ENCODE measurements at regions not wholly inside any gene's neighbourhood (a gene's known extent, or its start where the extent isn't known, plus 50 kb on each side); places are given as distances from the start of the nearest gene placed in this dataset.

DNA sequence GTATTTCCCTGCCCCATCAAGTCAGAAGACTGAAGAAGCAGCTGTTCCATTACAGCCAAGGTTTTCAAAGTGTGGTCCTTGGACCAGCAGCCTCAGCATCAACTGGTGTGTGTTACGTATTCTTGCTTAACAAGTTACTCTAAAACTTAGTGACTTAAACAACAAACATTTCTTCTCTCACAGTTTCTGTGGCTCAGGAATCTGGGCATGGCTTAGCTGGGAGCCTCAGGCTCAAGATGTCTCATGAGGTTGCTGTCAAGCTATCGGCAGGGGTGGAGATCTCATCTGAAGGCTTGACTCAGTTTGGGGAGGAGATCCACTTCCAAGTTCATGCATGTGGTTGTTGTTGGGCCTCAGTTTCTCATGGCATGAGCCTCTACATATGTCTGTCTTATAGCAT is 174.5 kb downstream of the KTN1 start:
- 100% methylated on average over 2 of the region's 2 CpGs; no CpG with 5 or more reads in 1 of the 2 donors for WGBS, 2 donors (ENCODE audit: low coverage in 1 of 2)
- H3K4me1 ChIP-seq, result peaks cover 0 to 10% (median 6%) of the 10 kb centered on the region in 4 donors
- no peaks in the 10 kb centered on the region for H3K9me3 ChIP-seq
- DNase-seq, result no peak
- TF ChIP-seq POLR2AphosphoS5 (IDR thresholded peaks at IDR 0.05), result no peak
- TF ChIP-seq, protein P1, sequence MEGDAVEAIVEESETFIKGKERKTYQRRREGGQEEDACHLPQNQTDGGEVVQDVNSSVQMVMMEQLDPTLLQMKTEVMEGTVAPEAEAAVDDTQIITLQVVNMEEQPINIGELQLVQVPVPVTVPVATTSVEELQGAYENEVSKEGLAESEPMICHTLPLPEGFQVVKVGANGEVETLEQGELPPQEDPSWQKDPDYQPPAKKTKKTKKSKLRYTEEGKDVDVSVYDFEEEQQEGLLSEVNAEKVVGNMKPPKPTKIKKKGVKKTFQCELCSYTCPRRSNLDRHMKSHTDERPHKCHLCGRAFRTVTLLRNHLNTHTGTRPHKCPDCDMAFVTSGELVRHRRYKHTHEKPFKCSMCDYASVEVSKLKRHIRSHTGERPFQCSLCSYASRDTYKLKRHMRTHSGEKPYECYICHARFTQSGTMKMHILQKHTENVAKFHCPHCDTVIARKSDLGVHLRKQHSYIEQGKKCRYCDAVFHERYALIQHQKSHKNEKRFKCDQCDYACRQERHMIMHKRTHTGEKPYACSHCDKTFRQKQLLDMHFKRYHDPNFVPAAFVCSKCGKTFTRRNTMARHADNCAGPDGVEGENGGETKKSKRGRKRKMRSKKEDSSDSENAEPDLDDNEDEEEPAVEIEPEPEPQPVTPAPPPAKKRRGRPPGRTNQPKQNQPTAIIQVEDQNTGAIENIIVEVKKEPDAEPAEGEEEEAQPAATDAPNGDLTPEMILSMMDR (IDR thresholded peaks at IDR 0.05), result no peak
- no peak for TF ChIP-seq POLR2A (IDR thresholded peaks at IDR 0.05)
- TF ChIP-seq EP300 (IDR thresholded peaks at IDR 0.05; ENCODE audit: low read depth), result no peak
- in situ Hi-C loops (cut with MboI; ENCODE audit: low pct_ligation_motif_present in 1 of 4, low pct_unique_long_range_greater_than_20kb in 1 of 4, low sequenced_read_pairs in 3 of 4) (no loop called here), intact Hi-C loops (cut with DNase I; ENCODE audit: low total_unique reads) (no loop called here)
- no peak overlapping the region for H3K27ac ChIP-seq
- H3K4me3 ChIP-seq, result no peak overlapping the region
- no peaks in the 10 kb centered on the region for H3K27me3 ChIP-seq
- H3K36me3 ChIP-seq, result no peaks in the 10 kb centered on the region

DNA sequence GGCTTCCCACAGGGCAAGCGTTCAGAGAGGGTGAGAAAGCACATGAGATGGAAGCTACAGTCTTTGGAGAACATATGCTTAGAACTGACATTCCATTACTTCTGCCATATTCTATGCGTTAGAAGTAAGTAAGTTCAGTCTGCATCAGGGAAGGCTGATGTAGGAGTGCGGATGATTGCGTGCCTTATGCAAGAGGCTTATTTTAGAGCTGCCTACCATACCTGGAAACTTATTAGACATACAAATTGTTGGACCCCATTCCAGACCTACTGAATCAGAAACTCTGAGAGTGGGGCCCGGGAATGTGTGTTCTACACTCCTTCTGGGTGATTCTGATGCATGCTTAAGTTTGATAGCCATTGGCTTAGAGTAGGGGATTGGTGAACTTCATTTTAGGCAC is 174.9 kb downstream of the KTN1 start:
- Histone ChIP-seq H3K36me3 (no peaks in the 10 kb centered on the region), H3K9me3 (no peaks in the 10 kb centered on the region), H3K4me3 (no peak overlapping the region), H3K27me3 (no peaks in the 10 kb centered on the region), H3K4me1 (peaks cover 0 to 10% (median 6%) of the 10 kb centered on the region in 4 donors), H3K27ac (no peak overlapping the region)
- TF ChIP-seq, protein P1 (IDR thresholded peaks at IDR 0.05), result no peak
- TF ChIP-seq EP300 (IDR thresholded peaks at IDR 0.05; ENCODE audit: low read depth), result no peak
- no peak for TF ChIP-seq POLR2AphosphoS5 (IDR thresholded peaks at IDR 0.05)
- TF ChIP-seq POLR2A (IDR thresholded peaks at IDR 0.05), result no peak
- WGBS, 2 donors (ENCODE audit: low coverage in 1 of 2), result 94% methylated on average over 5 of the region's 5 CpGs; no CpG with 5 or more reads in 1 of the 2 donors
- intact Hi-C loops (cut with DNase I; ENCODE audit: low total_unique reads), result no loop called here
- in situ Hi-C loops (cut with MboI; ENCODE audit: low pct_ligation_motif_present in 1 of 4, low pct_unique_long_range_greater_than_20kb in 1 of 4, low sequenced_read_pairs in 3 of 4), result no loop called here
- DNase-seq, result no peak

DNA sequence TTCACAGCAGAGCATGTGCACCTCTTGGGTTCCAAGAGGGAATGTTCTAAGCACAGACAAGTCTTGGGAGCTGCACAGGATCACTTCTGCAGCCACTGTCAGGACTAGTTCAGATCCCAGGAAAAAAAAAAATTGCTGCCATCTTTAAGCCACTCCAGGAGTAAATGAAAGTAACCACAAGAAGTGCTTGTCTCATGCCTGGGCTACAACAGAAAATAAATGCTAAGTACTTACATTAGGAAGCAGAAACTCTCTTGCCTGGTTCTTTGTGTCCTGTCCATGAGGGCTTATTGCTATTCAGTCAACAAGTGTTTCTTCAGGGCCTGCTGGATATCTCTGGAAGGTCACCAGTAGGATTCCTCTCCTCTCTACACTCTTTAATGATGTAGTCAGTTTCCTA is 176.1 kb downstream of the KTN1 start:
- no peak overlapping the region for H3K4me3 ChIP-seq
- no peak for DNase-seq
- H3K27me3 ChIP-seq, result no peaks in the 10 kb centered on the region
- no peak for TF ChIP-seq POLR2A (IDR thresholded peaks at IDR 0.05)
- TF ChIP-seq POLR2AphosphoS5 (IDR thresholded peaks at IDR 0.05), result no peak
- TF ChIP-seq, protein P1 (IDR thresholded peaks at IDR 0.05), result no peak
- no peak for TF ChIP-seq EP300 (IDR thresholded peaks at IDR 0.05; ENCODE audit: low read depth)
- intact Hi-C loops (cut with DNase I; ENCODE audit: low total_unique reads), result no loop called here
- H3K36me3 ChIP-seq, result no peaks in the 10 kb centered on the region
- in situ Hi-C loops (cut with MboI; ENCODE audit: low pct_ligation_motif_present in 1 of 4, low pct_unique_long_range_greater_than_20kb in 1 of 4, low sequenced_read_pairs in 3 of 4), result no loop called here
- no peaks in the 10 kb centered on the region for H3K9me3 ChIP-seq
- peaks cover 0 to 10% (median 6%) of the 10 kb centered on the region in 4 donors for H3K4me1 ChIP-seq
- H3K27ac ChIP-seq, result no peak overlapping the region

DNA sequence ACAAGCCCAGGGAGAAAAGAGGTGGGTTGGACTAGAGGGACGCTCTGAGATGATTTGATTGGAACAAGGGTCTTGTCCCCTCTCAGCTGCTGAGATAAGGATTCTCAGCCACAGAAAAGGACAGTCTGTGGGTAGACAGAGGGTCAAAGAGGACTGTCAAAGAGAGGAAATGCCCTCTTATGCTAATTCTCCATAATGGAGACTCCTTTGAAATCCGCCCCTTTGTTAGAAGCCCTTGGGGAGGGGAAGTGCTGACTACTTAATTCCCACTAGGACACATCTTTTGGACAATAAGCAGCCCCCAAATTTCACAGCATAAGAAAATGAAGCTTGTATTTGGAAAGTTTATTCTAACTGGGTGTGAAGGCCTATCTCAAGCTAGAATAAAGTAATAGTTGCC is 176.6 kb downstream of the KTN1 start:
- in situ Hi-C loops (cut with MboI; ENCODE audit: low pct_ligation_motif_present in 1 of 4, low pct_unique_long_range_greater_than_20kb in 1 of 4, low sequenced_read_pairs in 3 of 4) (no loop called here), intact Hi-C loops (cut with DNase I; ENCODE audit: low total_unique reads) (no loop called here)
- TF ChIP-seq POLR2AphosphoS5 (IDR thresholded peaks at IDR 0.05) (no peak), POLR2A (IDR thresholded peaks at IDR 0.05) (no peak), EP300 (IDR thresholded peaks at IDR 0.05; ENCODE audit: low read depth) (no peak)
- TF ChIP-seq, protein P1 (IDR thresholded peaks at IDR 0.05), result no peak
- Histone ChIP-seq H3K4me1 (peaks cover 0 to 10% (median 6%) of the 10 kb centered on the region in 4 donors), H3K36me3 (no peaks in the 10 kb centered on the region), H3K27ac (no peak overlapping the region), H3K4me3 (no peak overlapping the region), H3K9me3 (no peaks in the 10 kb centered on the region), H3K27me3 (no peaks in the 10 kb centered on the region)
- DNase-seq, result no peak
- 80 to 93% methylated on average over 1 to 2 of the region's 2 CpGs for WGBS, 2 donors (ENCODE audit: low coverage in 1 of 2)
